IMR-90 (cell line): ENCODE measurements at regions not wholly inside any gene's neighbourhood (a gene's known extent, or its start where the extent isn't known, plus 50 kb on each side); places are given as distances from the start of the nearest gene placed in this dataset.

Experiments
- ATAC-seq: fragments of 200-7000 bp; cut with Tn5 transposase; 2 replicates; pipeline ENCODE4 v1.9.1; 2020; ENCODE audit warnings: low read depth, mild to moderate bottlenecking, moderate library complexity
- BruUV-seq: library from RNA; stranded (reverse); fragments of 400-500 nt; replicated peaks from 2 replicates; lab custom pipeline; 2021; lab: Mats Ljungman, UMichigan
- CTCF ChIA-PET: fragments of 300-600 bp; formaldehyde crosslinking; extraction: SDS; loops from one replicate; lab custom pipeline; 2021; ENCODE audit warnings: antibody characterized with exemption; lab: Yijun Ruan, JAX
- POLR2A ChIA-PET: fragments of 300-600 bp; sonication (Branson Sonifier 250); formaldehyde crosslinking; loops from one replicate; lab custom pipeline; 2022; ENCODE audit warnings: antibody characterized with exemption; ENCODE audit not compliant: unreplicated experiment; lab: Charles Lee
- DNase-seq: peaks from one replicate; pipeline ENCODE4 v3.0.0; 2013
- H2AFZ ChIP-seq: replicated peaks from 2 replicates; pipeline ENCODE3; 2013; ENCODE audit warnings: low read length, mild to moderate bottlenecking; ENCODE audit not compliant: poor library complexity
- H2AK5ac ChIP-seq: 2 replicates; pipeline ENCODE4 v1.6.1; 2013; ENCODE audit warnings: low read depth, low read length, inconsistent platforms
- H2AK9ac ChIP-seq: replicated peaks from 2 replicates; pipeline ENCODE3; 2013; ENCODE audit warnings: mild to moderate bottlenecking, low read depth, low read length, moderate library complexity; ENCODE audit not compliant: poor library complexity
- H2BK120ac ChIP-seq: 2 replicates; pipeline ENCODE4 v1.6.1; 2013; ENCODE audit warnings: low read depth, low read length, inconsistent platforms
- H2BK15ac ChIP-seq: 3 replicates; pipeline ENCODE4 v1.6.1; 2013; ENCODE audit warnings: low read depth, low read length, inconsistent platforms
- H2BK20ac ChIP-seq: 2 replicates; pipeline ENCODE4 v1.6.1; 2013; ENCODE audit warnings: low read depth, mild to moderate bottlenecking, inconsistent platforms, low read length, moderate library complexity
- H2BK5ac ChIP-seq: 2 replicates; pipeline ENCODE4 v1.6.1; 2013; ENCODE audit warnings: mild to moderate bottlenecking, low read depth, low read length, inconsistent platforms; ENCODE audit not compliant: poor library complexity, severe bottlenecking
- H3K14ac ChIP-seq: replicated peaks from 2 replicates; pipeline ENCODE4 v1.6.1; 2013; ENCODE audit warnings: low read depth, low read length, inconsistent platforms
- H3K18ac ChIP-seq: 2 replicates; pipeline ENCODE4 v1.6.1; 2013; ENCODE audit warnings: low read depth, low read length, control low read depth
- H3K23ac ChIP-seq: 2 replicates; pipeline ENCODE4 v1.6.1; 2013; ENCODE audit warnings: low read depth, low read length, inconsistent platforms
- H3K27ac ChIP-seq: 2 replicates; pipeline ENCODE4 v1.5.1; 2013; ENCODE audit warnings: mild to moderate bottlenecking, control low read depth, low read length; ENCODE audit not compliant: insufficient read depth
- H3K27me3 ChIP-seq: 2 replicates; pipeline ENCODE4 v1.6.1; 2013; ENCODE audit warnings: low read length; ENCODE audit not compliant: control insufficient read depth, insufficient read depth
- H3K36me3 ChIP-seq: 2 replicates; pipeline ENCODE4 v1.6.1; 2013; ENCODE audit warnings: low read length, mixed read lengths; ENCODE audit not compliant: control insufficient read depth, insufficient read depth
- H3K4ac ChIP-seq: 2 replicates; pipeline ENCODE4 v1.6.1; 2013; ENCODE audit warnings: low read depth, low read length, inconsistent platforms
- H3K4me1 ChIP-seq: 2 replicates; pipeline ENCODE4 v1.6.1; 2013; ENCODE audit warnings: low read length, mixed read lengths; ENCODE audit not compliant: control insufficient read depth, insufficient read depth
- H3K4me2 ChIP-seq: 2 replicates; pipeline ENCODE4 v1.6.1; 2013; ENCODE audit warnings: low read depth, mild to moderate bottlenecking, control low read depth, low read length, moderate library complexity
- H3K4me3 ChIP-seq: 2 replicates; pipeline ENCODE4 v1.5.1; 2013; ENCODE audit warnings: low read depth, mild to moderate bottlenecking, control low read depth, low read length, moderate library complexity; ENCODE audit not compliant: insufficient read depth
- H3K56ac ChIP-seq: 2 replicates; pipeline ENCODE4 v1.6.1; 2013; ENCODE audit warnings: low read length, inconsistent platforms; ENCODE audit not compliant: insufficient read depth; ENCODE audit errors: extremely low read depth
- H3K79me1 ChIP-seq, 2 experiments: 2 replicates each; pipeline ENCODE4 v1.6.1; 2013; ENCODE audit warnings: low read length in 2 of 2, inconsistent platforms in 1 of 2, low read depth in 1 of 2
- H3K9ac ChIP-seq: 2 replicates; pipeline ENCODE4 v1.6.1; 2013; ENCODE audit warnings: low read depth, low read length, control low read depth
- H3K9me1 ChIP-seq: 2 replicates; pipeline ENCODE4 v1.6.1; 2013; ENCODE audit warnings: low read length, inconsistent platforms; ENCODE audit not compliant: insufficient read depth
- H3K9me3 ChIP-seq: 2 replicates; pipeline ENCODE4 v1.6.1; 2013; ENCODE audit warnings: low read length; ENCODE audit not compliant: control insufficient read depth, insufficient read depth
- H4K20me1 ChIP-seq: 2 replicates; pipeline ENCODE4 v1.6.1; 2013; ENCODE audit warnings: low read length, inconsistent platforms; ENCODE audit not compliant: insufficient read depth
- H4K5ac ChIP-seq: 2 replicates; pipeline ENCODE4 v1.6.1; 2013; ENCODE audit warnings: mild to moderate bottlenecking, low read depth, low read length, control low read depth
- H4K8ac ChIP-seq, 2 experiments: 2 replicates each; pipeline ENCODE4 v1.6.1; 2013; ENCODE audit warnings: low read depth in 2 of 2, low read length in 2 of 2, control low read depth in 1 of 2, inconsistent platforms in 1 of 2
- H4K91ac ChIP-seq: 2 replicates; pipeline ENCODE4 v1.6.1; 2013; ENCODE audit warnings: low read depth, low read length, inconsistent platforms; ENCODE audit not compliant: insufficient read depth
- BHLHE40 ChIP-seq: fragments of 150-350 bp; IDR thresholded peaks from 2 replicates; pipeline ENCODE4 v1.6.1; 2016; ENCODE audit warnings: mild to moderate bottlenecking, low read depth, low read length
- CTCF ChIP-seq: conservative IDR thresholded peaks from 2 replicates; pipeline ENCODE4 v1.5.1; 2012; ENCODE audit warnings: mild to moderate bottlenecking, low read depth, low read length, improper control_type of control experiment
- ELK1 ChIP-seq: fragments of 150-350 bp; IDR thresholded peaks from 2 replicates; pipeline ENCODE4 v1.6.1; 2016; ENCODE audit warnings: low read depth, mild to moderate bottlenecking, low read length, moderate library complexity, borderline replicate concordance
- FOS ChIP-seq: fragments of 150-350 bp; IDR thresholded peaks from 2 replicates; pipeline ENCODE4 v1.6.1; 2016; ENCODE audit warnings: low read depth, low read length
- MAFK ChIP-seq: IDR thresholded peaks from 2 replicates; pipeline ENCODE4 v1.6.1; 2012; ENCODE audit warnings: low read depth, low read length, improper control_type of control experiment
- MXI1 ChIP-seq: IDR thresholded peaks from 2 replicates; pipeline ENCODE4 v1.6.1; 2012; ENCODE audit warnings: low read depth, mild to moderate bottlenecking, low read length, moderate library complexity, borderline replicate concordance
- POLR2A ChIP-seq: IDR thresholded peaks from 2 replicates; pipeline ENCODE4 v1.6.1; 2012; ENCODE audit warnings: mild to moderate bottlenecking, low read depth, low read length
- RAD21 ChIP-seq: IDR thresholded peaks from 2 replicates; pipeline ENCODE4 v1.6.1; 2012; ENCODE audit warnings: low read length, improper control_type of control experiment
- RFX5 ChIP-seq: IDR thresholded peaks from 2 replicates; pipeline ENCODE4 v1.8.0; 2012; ENCODE audit warnings: low read depth, mild to moderate bottlenecking, low read length, moderate library complexity
- SMC3 ChIP-seq: fragments of 150-350 bp; IDR thresholded peaks from 2 replicates; pipeline ENCODE4 v1.6.1; 2016; ENCODE audit warnings: low read depth, mild to moderate bottlenecking, antibody characterized with exemption, low read length, moderate library complexity
- USF2 ChIP-seq: fragments of 150-350 bp; IDR thresholded peaks from 2 replicates; pipeline ENCODE4 v1.6.1; 2017; ENCODE audit warnings: mild to moderate bottlenecking, antibody characterized with exemption, low read length, low read depth
- WGBS, 2 experiments: methylation state at CpG; one replicate each; pipeline versions ENCODE4 v1.1.5 to v1.1.7; 2013; ENCODE audit warnings: missing lambda C conversion rate in 2 of 2; ENCODE audit not compliant: insufficient read length in 1 of 2; ENCODE audit errors: extremely low coverage in 2 of 2; 5-methylcytosine and 5-hydroxymethylcytosine counted together
- dilution Hi-C: fragments of 300-500 bp; cut with HindIII; formaldehyde crosslinking; loops from one replicate; pipeline ENCODE4 v1.14.3; 2018; ENCODE audit warnings: low sequenced_read_pairs; ENCODE audit not compliant: unreplicated experiment
- in situ Hi-C: fragments of 300-500 bp; cut with MboI; formaldehyde crosslinking; loops from 3 replicates; pipeline ENCODE4 v1.14.3; 2019; ENCODE audit warnings: low sequenced_read_pairs, inconsistent platforms, mixed read lengths
- intact Hi-C: fragments of 100-400 bp; cut with micrococcal nuclease; formaldehyde crosslinking; loops from 2 replicates; pipeline ENCODE4 v1.10.0; 2022

GRCh38 chr2:12106440-12107080 is 360.1 kb downstream of the LPIN1 start (continued):
- TF ChIP-seq MAFK (0 out of 2 replicates have a peak, but pooled peaks have one; percentile 12), MXI1 (peak; percentile 91; the same call in 1 of the 2 replicates)

- in situ Hi-C loops, result no loop called here
Observed at GRCh38 chr2:12107321-12107720, 360.9 kb downstream of the LPIN1 start.

More at GRCh38 chr2:12107321-12107720, 360.9 kb downstream of the LPIN1 start:
- H3K4me3 ChIP-seq, result no peak overlapping the region
- H4K5ac ChIP-seq, result no peak overlapping the region
- BruUV-seq, result no TSS peak
- H4K20me1 ChIP-seq, result no peaks in the 10 kb centered on the region
- no peak overlapping the region for H2BK5ac ChIP-seq
- H3K36me3 ChIP-seq, result no peaks in the 10 kb centered on the region
- no peak overlapping the region for H3K4me2 ChIP-seq
- peak overlapping the region; percentile 3 for H3K18ac ChIP-seq
- H3K27me3 ChIP-seq, result no peaks in the 10 kb centered on the region
- no CpG with 5 or more reads among the region's 4 CpGs for WGBS, 2 experiments
- no peak for ATAC-seq
- H3K27ac ChIP-seq, result no peak overlapping the region
- H2BK15ac ChIP-seq, result peak overlapping the region; percentile 83; the same call in 2 of the 3 replicates
- no peak overlapping the region for H3K56ac ChIP-seq
- no peak overlapping the region for H3K9ac ChIP-seq
- no peaks in the 10 kb centered on the region for H3K79me1 ChIP-seq
- H2BK20ac ChIP-seq, result peak overlapping the region; percentile 59
- H3K9me3 ChIP-seq, result no peaks in the 10 kb centered on the region
- H2AK9ac ChIP-seq, result no peak overlapping the region
- intact Hi-C loops (loop anchor here (5.0 kb wide), 3 partner anchors 275 to 610 kb away; partner anchors contain the start of gene TRIB2), dilution Hi-C loops (no loop called here)
- DNase-seq, result no peak
- H3K4ac ChIP-seq, result peak overlapping the region; percentile 25; the same call in 1 of the 2 replicates
- POLR2A ChIA-PET, result interaction anchor here (0.6 kb wide), 1 partner anchor 87 kb away, joined by 3 read pairs; no protein-coding TSS in a partner anchor
- H2BK120ac ChIP-seq, result peak overlapping the region; percentile 65; the same call in 1 of the 2 replicates
- H3K14ac ChIP-seq, result no peak overlapping the region
- TF ChIP-seq RAD21, result no peak
- no peak for TF ChIP-seq FOS
- no peak for TF ChIP-seq ELK1
- TF ChIP-seq RFX5, result no peak
- TF ChIP-seq MXI1, result no peak
- no peak for TF ChIP-seq BHLHE40
- no peak for TF ChIP-seq USF2
- TF ChIP-seq SMC3, result no peak
- TF ChIP-seq POLR2A, result no peak
- TF ChIP-seq MAFK, result no peak
- no peak for TF ChIP-seq CTCF
- H2AK5ac ChIP-seq, result peak overlapping the region; percentile 77
- H3K23ac ChIP-seq, result no peak overlapping the region
- no peak overlapping the region for H2AFZ ChIP-seq
- peaks cover 12% of the 10 kb centered on the region for H3K4me1 ChIP-seq
- CTCF ChIA-PET, result no interaction called here
- H3K9me1 ChIP-seq, result no peaks in the 10 kb centered on the region; the same call in 1 of the 2 replicates
- 0 out of 4 replicates have a peak overlapping the region, but pooled peaks of 1 of the 2 experiments have one; percentile 42 for H4K8ac ChIP-seq
- 0 out of 2 replicates have a peak overlapping the region, but pooled peaks have one; percentile 53 for H4K91ac ChIP-seq
